Pancreas (tissue), 10 donors: ENCODE measurements at regions not wholly inside any gene's neighbourhood (a gene's known extent, or its start where the extent isn't known, plus 50 kb on each side); places are given as distances from the start of the nearest gene placed in this dataset.

Experiments
- ATAC-seq, 4 donors: fragments of 200-7000 bp; cut with Tn5 transposase; one replicate each; pipeline versions ENCODE4 v1.8.0 to v1.9.1; 2020; ENCODE audit warnings: mild to moderate bottlenecking in 4 of 4, moderate library complexity in 4 of 4
- DNase-seq, 6 donors: peaks; one replicate each; pipeline ENCODE4 v3.0.0-alpha.2; 2020
- FAIRE-seq: peaks from 2 replicates; lab custom pipeline; 2012; peaks lifted over from hg19 to GRCh38; lab: Jason Lieb, UNC
- H3K27ac ChIP-seq, 4 donors: fragments of 200-600 bp; sonication (generic); 1 replicate in 3 of 4; 2 replicates in 1 of 4; pipeline versions ENCODE4 v1.5.0 to v1.8.0; 2020
- H3K27me3 ChIP-seq, 4 donors: fragments of 200-600 bp; one replicate each; pipeline ENCODE4 v1.8.0; 2021
- H3K36me3 ChIP-seq, 3 donors: fragments of 200-600 bp; sonication (generic) in 1 of 3; one replicate each; pipeline versions ENCODE4 v1.5.0 to v1.8.0; 2020 to 2021
- H3K4me1 ChIP-seq, 3 donors: fragments of 200-600 bp; one replicate each; pipeline ENCODE4 v1.8.0; 2021
- H3K4me3 ChIP-seq, 4 donors: fragments of 200-600 bp; sonication (generic) in 2 of 4; one replicate each; pipeline versions ENCODE4 v1.5.0 to v1.8.0; 2020 to 2021
- H3K9me3 ChIP-seq, 4 donors: fragments of 200-600 bp; one replicate each; pipeline ENCODE4 v1.8.0; 2021
- CTCF ChIP-seq, 4 donors: fragments of 200-600 bp; sonication (generic) in 3 of 4; IDR thresholded peaks; one replicate each; pipeline versions ENCODE4 v1.5.0 to v1.8.0; 2021; ENCODE audit warnings: antibody characterized with exemption in 4 of 4
- WGBS, 2 donors: extraction: QIAGEN DNeasy Blood & Tissue Kit; methylation state at CpG; one replicate each; pipeline ENCODE4 v1.1.7; 2013; 5-methylcytosine and 5-hydroxymethylcytosine counted together
- intact Hi-C, 3 donors: fragments of 100-400 bp; cut with DNase I; formaldehyde crosslinking; loops; one replicate each; pipeline versions ENCODE4 v1.11.1 to v1.14.2; 2022
- donor health status: healthy with polysubstance abuse.
- donor health status: DM: no; HTN: no; CAD: no; lungs with moderate emphysema.
- donor health status: DM: no; HTN: no; CAD: no.
- donor health status: control.
- donor health status: control.
- donor health status: Bipolar disorder and iron deficiency.
- donor health status: DM: yes; HTN: yes; CAD: no.
- donor health status: DM: no; HTN: no; CAD: no.
- donor health status: DM: no; HTN: no; CAD: no.
- donor health status: DM: yes; HTN: yes; CAD: no.

- no peaks in the 10 kb centered on the region for H3K9me3 ChIP-seq
- 64 to 70% methylated on average over 2 of the region's 2 CpGs for WGBS, 2 donors
- H3K36me3 ChIP-seq: no peaks in the 10 kb centered on the region
- no peak for DNase-seq
- ATAC-seq: no peak
- FAIRE-seq: no peak
- no peak for TF ChIP-seq CTCF (IDR thresholded peaks at IDR 0.05)
- no peak overlapping the region for H3K27ac ChIP-seq
- no peak overlapping the region for H3K4me3 ChIP-seq
- no peaks in the 10 kb centered on the region for H3K4me1 ChIP-seq
- intact Hi-C loops: no loop called here
- no peaks in the 10 kb centered on the region for H3K27me3 ChIP-seq
Measured at GRCh38 chr20:11387189-11387754, 530.4 kb upstream of the BTBD3 start.

- Histone ChIP-seq H3K4me3 (no peak overlapping the region), H3K27me3 (no peaks in the 10 kb centered on the region), H3K9me3 (no peaks in the 10 kb centered on the region), H3K36me3 (no peaks in the 10 kb centered on the region), H3K4me1 (no peaks in the 10 kb centered on the region), H3K27ac (no peak overlapping the region)
- FAIRE-seq (no peak), ATAC-seq (no peak), DNase-seq (no peak)
- no peak for TF ChIP-seq CTCF (IDR thresholded peaks at IDR 0.05)
- intact Hi-C loops: no loop called here
Measured at GRCh38 chr20:11389186-11389585, 528.5 kb upstream of the BTBD3 start.

GRCh38 chr20:11391591-11391990, 526.1 kb upstream of the BTBD3 start:
- intact Hi-C loops: no loop called here
- Histone ChIP-seq H3K9me3 (no peaks in the 10 kb centered on the region), H3K27me3 (no peaks in the 10 kb centered on the region), H3K27ac (no peak overlapping the region), H3K4me3 (no peak overlapping the region), H3K36me3 (no peaks in the 10 kb centered on the region), H3K4me1 (no peaks in the 10 kb centered on the region)
- no peak for TF ChIP-seq CTCF (IDR thresholded peaks at IDR 0.05)
- 39 to 43% methylated on average over 2 of the region's 2 CpGs for WGBS, 2 donors
- ATAC-seq: no peak
- no peak for FAIRE-seq
- no peak for DNase-seq

- intact Hi-C loops: no loop called here
- Histone ChIP-seq H3K27me3 (no peaks in the 10 kb centered on the region), H3K9me3 (no peaks in the 10 kb centered on the region), H3K36me3 (no peaks in the 10 kb centered on the region), H3K27ac (no peak overlapping the region), H3K4me3 (no peak overlapping the region), H3K4me1 (no peaks in the 10 kb centered on the region)
- no peak for ATAC-seq
- TF ChIP-seq CTCF (IDR thresholded peaks at IDR 0.05): no peak
- WGBS, 2 donors: 74 to 79% methylated on average over 2 of the region's 2 CpGs
- FAIRE-seq: no peak
- DNase-seq: no peak
Measured at GRCh38 chr20:11394145-11394833, 523.4 kb upstream of the BTBD3 start.

- ATAC-seq (no peak), DNase-seq (no peak), FAIRE-seq (no peak)
- H3K4me3 ChIP-seq: no peak overlapping the region
- no peak overlapping the region for H3K27ac ChIP-seq
- H3K27me3 ChIP-seq: no peaks in the 10 kb centered on the region
- TF ChIP-seq CTCF (IDR thresholded peaks at IDR 0.05): no peak
- H3K36me3 ChIP-seq: no peaks in the 10 kb centered on the region
- H3K9me3 ChIP-seq: no peaks in the 10 kb centered on the region
- 60 to 68% methylated on average over 2 of the region's 2 CpGs for WGBS, 2 donors
- intact Hi-C loops: no loop called here
- no peaks in the 10 kb centered on the region for H3K4me1 ChIP-seq
Measured at GRCh38 chr20:11395581-11395980, 522.1 kb upstream of the BTBD3 start.
